H9 (cell line): ENCODE measurements at regions not wholly inside any gene's neighbourhood (a gene's known extent, or its start where the extent isn't known, plus 50 kb on each side); places are given as distances from the start of the nearest gene placed in this dataset.

ENCODE experiments used
- DNase-seq: peaks from one replicate; pipeline ENCODE4 v3.0.0-alpha.2; 2017
- H2AFZ ChIP-seq: one replicate; pipeline ENCODE4 v1.6.1; 2013; ENCODE audit warnings: mild to moderate bottlenecking, low read length, control low read depth, moderate library complexity
- H2AK5ac ChIP-seq: 2 replicates; pipeline ENCODE4 v1.6.1; 2013; ENCODE audit warnings: low read length, control low read depth, mixed read lengths; ENCODE audit not compliant: insufficient read length
- H2BK120ac ChIP-seq: one replicate; pipeline ENCODE4 v1.6.1; 2013; ENCODE audit warnings: low read depth, mild to moderate bottlenecking, low read length, control low read depth, inconsistent platforms; ENCODE audit not compliant: poor library complexity, severe bottlenecking
- H2BK12ac ChIP-seq: 2 replicates; pipeline ENCODE4 v1.6.1; 2013; ENCODE audit warnings: low read length, control low read depth, mixed read lengths, low read depth; ENCODE audit not compliant: insufficient read length
- H2BK15ac ChIP-seq: 2 replicates; pipeline ENCODE4 v1.6.1; 2013; ENCODE audit warnings: low read depth, low read length, control low read depth
- H2BK20ac ChIP-seq: one replicate; pipeline ENCODE4 v1.6.1; 2013; ENCODE audit warnings: low read depth, mild to moderate bottlenecking, low read length, control low read depth, inconsistent platforms; ENCODE audit not compliant: poor library complexity, severe bottlenecking
- H2BK5ac ChIP-seq: 2 replicates; pipeline ENCODE4 v1.6.1; 2013; ENCODE audit warnings: low read length, control low read depth, mixed read lengths; ENCODE audit not compliant: insufficient read length
- H3K14ac ChIP-seq: 2 replicates; pipeline ENCODE4 v1.6.1; 2013; ENCODE audit warnings: low read length, control low read depth; ENCODE audit not compliant: insufficient read depth
- H3K18ac ChIP-seq: 2 replicates; pipeline ENCODE4 v1.6.1; 2013; ENCODE audit warnings: low read depth, mild to moderate bottlenecking, mixed read lengths, low read length, control low read depth; ENCODE audit not compliant: insufficient read length
- H3K23ac ChIP-seq: 2 replicates; pipeline ENCODE4 v1.6.1; 2013; ENCODE audit warnings: low read length, control low read depth, mixed read lengths, low read depth; ENCODE audit not compliant: insufficient read length
- H3K23me2 ChIP-seq: 2 replicates; pipeline ENCODE4 v1.6.1; 2013; ENCODE audit warnings: low read depth, mild to moderate bottlenecking, mixed read lengths, low read length, control low read depth; ENCODE audit not compliant: insufficient read length, poor library complexity, severe bottlenecking
- H3K27ac ChIP-seq: 2 replicates; pipeline ENCODE4 v1.5.1; 2013; ENCODE audit warnings: low read length, control low read depth, mixed read lengths, low read depth; ENCODE audit not compliant: insufficient read length
- H3K27me3 ChIP-seq: 2 replicates; pipeline ENCODE4 v1.6.1; 2013; ENCODE audit warnings: low read length, control low read depth, inconsistent platforms; ENCODE audit not compliant: insufficient read depth
- H3K4ac ChIP-seq: 2 replicates; pipeline ENCODE4 v1.6.1; 2013; ENCODE audit warnings: low read depth, mild to moderate bottlenecking, control low read depth, inconsistent platforms, low read length, moderate library complexity
- H3K4me1 ChIP-seq: 2 replicates; pipeline ENCODE4 v1.6.1; 2013; ENCODE audit warnings: low read length, control low read depth, inconsistent platforms; ENCODE audit not compliant: insufficient read depth
- H3K4me2 ChIP-seq: 2 replicates; pipeline ENCODE4 v1.6.1; 2013; ENCODE audit warnings: low read length, control low read depth, mixed read lengths; ENCODE audit not compliant: insufficient read length, insufficient read depth
- H3K56ac ChIP-seq: 2 replicates; pipeline ENCODE4 v1.6.1; 2013; ENCODE audit warnings: low read depth, mild to moderate bottlenecking, mixed read lengths, low read length, control low read depth; ENCODE audit not compliant: insufficient read length
- H3K79me1 ChIP-seq: 2 replicates; pipeline ENCODE4 v1.6.1; 2013; ENCODE audit warnings: low read depth, mild to moderate bottlenecking, moderate library complexity, low read length, control low read depth, inconsistent platforms; ENCODE audit not compliant: insufficient read depth, poor library complexity, severe bottlenecking
- H3K79me2 ChIP-seq: 2 replicates; pipeline ENCODE4 v1.6.1; 2013; ENCODE audit warnings: low read length, control low read depth, inconsistent platforms; ENCODE audit not compliant: insufficient read depth
- H3K9ac ChIP-seq: 2 replicates; pipeline ENCODE4 v1.6.1; 2013; ENCODE audit warnings: low read length, control low read depth, mixed read lengths; ENCODE audit not compliant: insufficient read length; ENCODE audit errors: extremely low read depth
- H3K9me3 ChIP-seq: one replicate; pipeline ENCODE4 v1.6.1; 2013; ENCODE audit warnings: low read depth, low read length, inconsistent platforms; ENCODE audit not compliant: control insufficient read depth
- H3T11ph ChIP-seq: one replicate; pipeline ENCODE4 v1.6.1; 2013; ENCODE audit warnings: mild to moderate bottlenecking, low read length, control low read depth, inconsistent platforms
- H4K20me1 ChIP-seq: one replicate; pipeline ENCODE4 v1.6.1; 2013; ENCODE audit not compliant: control insufficient read depth, insufficient read length, insufficient read depth
- H4K5ac ChIP-seq: 2 replicates; pipeline ENCODE4 v1.6.1; 2013; ENCODE audit warnings: low read depth, mild to moderate bottlenecking, mixed read lengths, low read length, control low read depth; ENCODE audit not compliant: insufficient read length
- H4K8ac ChIP-seq: replicated peaks from 2 replicates; pipeline ENCODE4 v1.6.1; 2013; ENCODE audit warnings: low read length, control low read depth, mixed read lengths, low read depth; ENCODE audit not compliant: insufficient read length
- H4K91ac ChIP-seq: 2 replicates; pipeline ENCODE4 v1.6.1; 2013; ENCODE audit warnings: low read depth, mild to moderate bottlenecking, moderate library complexity, mixed read lengths, low read length, control low read depth; ENCODE audit not compliant: insufficient read length
- H3K27ac Mint-ChIP-seq, 3 experiments: 2 replicates in 2 of 3; 3 replicates in 1 of 3; pipeline ENCODE4 v1.8.0; 2020 to 2021; ENCODE audit warnings: mixed read lengths in 3 of 3, mild to moderate bottlenecking in 1 of 3, moderate library complexity in 1 of 3
- H3K27me3 Mint-ChIP-seq: 2 replicates; pipeline ENCODE4 v1.8.0; 2021; ENCODE audit warnings: low read depth, mild to moderate bottlenecking, moderate library complexity, mixed read lengths
- H3K36me3 Mint-ChIP-seq, 3 experiments: 2 replicates in 2 of 3; 3 replicates in 1 of 3; pipeline ENCODE4 v1.8.0; 2020 to 2021; ENCODE audit warnings: low read depth in 3 of 3, mixed read lengths in 3 of 3; ENCODE audit not compliant: insufficient read depth in 1 of 3
- H3K4me1 Mint-ChIP-seq, 2 experiments: 2 replicates each; pipeline ENCODE4 v1.8.0; 2020; ENCODE audit warnings: mixed read lengths in 2 of 2
- H3K4me3 Mint-ChIP-seq, 2 experiments: 2 replicates in 1 of 2; 3 replicates in 1 of 2; pipeline ENCODE4 v1.8.0; 2020 to 2021; ENCODE audit warnings: mild to moderate bottlenecking in 2 of 2, mixed read lengths in 2 of 2, moderate library complexity in 1 of 2
- H3K9me3 Mint-ChIP-seq, 2 experiments: 2 replicates in 1 of 2; 3 replicates in 1 of 2; pipeline ENCODE4 v1.8.0; 2020; ENCODE audit warnings: mild to moderate bottlenecking in 2 of 2, mixed read lengths in 2 of 2, moderate library complexity in 1 of 2
- WGBS: extraction: QIAGEN DNeasy Blood & Tissue Kit; methylation state at CpG from one replicate; pipeline ENCODE4 v1.1.7; 2013; ENCODE audit warnings: missing lambda C conversion rate, low lambda C conversion rate, mixed read lengths; ENCODE audit not compliant: insufficient read length; ENCODE audit errors: extremely low coverage; 5-methylcytosine and 5-hydroxymethylcytosine counted together
- TF ChIP-seq, protein P1 (sequence below): fragments of 200-600 bp; sonication (generic); conservative IDR thresholded peaks from 3 replicates; pipeline ENCODE4 v1.8.0; 2021; ENCODE audit warnings: antibody characterized with exemption, mild to moderate bottlenecking

DNA sequence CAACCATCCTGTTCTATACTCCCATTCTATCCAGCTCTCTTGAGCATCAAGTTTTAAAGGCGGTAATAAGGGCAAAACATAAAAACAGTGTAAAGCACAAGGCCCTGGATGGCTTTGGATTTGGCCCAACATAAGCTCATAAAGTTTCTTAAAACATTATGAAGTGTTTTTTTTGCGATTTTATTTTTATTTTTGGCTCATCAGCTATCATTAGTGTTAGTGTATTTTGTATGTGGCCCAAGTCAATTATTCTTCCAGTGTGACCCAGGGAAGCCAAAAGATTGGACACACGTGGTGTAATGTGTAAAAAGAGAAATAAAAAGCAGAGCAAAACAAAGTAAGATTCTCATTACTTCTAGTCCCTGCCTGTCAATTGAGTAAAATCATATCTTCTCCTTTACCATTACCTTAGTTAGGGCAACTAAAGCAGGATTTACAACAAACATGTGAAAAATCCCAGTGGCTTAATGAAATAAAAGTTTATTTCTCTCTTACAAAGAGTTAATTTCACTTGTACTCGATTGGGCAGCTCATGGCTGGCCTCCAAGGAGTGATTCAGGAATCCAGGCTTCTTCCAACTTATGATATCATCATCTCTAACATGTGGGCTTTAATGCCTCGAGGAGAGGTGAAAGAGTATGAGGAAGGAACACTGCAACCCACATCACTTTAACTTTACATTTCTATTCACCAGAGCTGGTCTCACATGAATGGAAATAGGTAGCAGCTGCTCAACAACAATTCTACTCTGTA lies 725.2 kb upstream of the SLITRK1 start:
- Mint-ChIP-seq H3K4me3 (no peak overlapping the region), H3K9me3 (no peaks in the 10 kb centered on the region), H3K27me3 (no peaks in the 10 kb centered on the region), H3K4me1 (no peaks in the 10 kb centered on the region), H3K36me3 (no peaks in the 10 kb centered on the region), H3K27ac (no peak overlapping the region)
- H2BK120ac ChIP-seq = no peak overlapping the region
- no peaks in the 10 kb centered on the region for H3K27me3 ChIP-seq
- no peak overlapping the region for H2AFZ ChIP-seq
- H4K91ac ChIP-seq = no peak overlapping the region
- H3T11ph ChIP-seq = no peak overlapping the region
- H2BK15ac ChIP-seq = no peak overlapping the region
- H3K9me3 ChIP-seq = no peaks in the 10 kb centered on the region
- no peak overlapping the region for H3K14ac ChIP-seq
- no peak overlapping the region for H3K18ac ChIP-seq
- no peak overlapping the region for H4K5ac ChIP-seq
- no peak overlapping the region for H3K27ac ChIP-seq
- no peak overlapping the region for H3K9ac ChIP-seq
- no peak overlapping the region for H2BK20ac ChIP-seq
- no peak overlapping the region for H2BK5ac ChIP-seq
- H3K4ac ChIP-seq = no peak overlapping the region
- TF ChIP-seq, protein P1, sequence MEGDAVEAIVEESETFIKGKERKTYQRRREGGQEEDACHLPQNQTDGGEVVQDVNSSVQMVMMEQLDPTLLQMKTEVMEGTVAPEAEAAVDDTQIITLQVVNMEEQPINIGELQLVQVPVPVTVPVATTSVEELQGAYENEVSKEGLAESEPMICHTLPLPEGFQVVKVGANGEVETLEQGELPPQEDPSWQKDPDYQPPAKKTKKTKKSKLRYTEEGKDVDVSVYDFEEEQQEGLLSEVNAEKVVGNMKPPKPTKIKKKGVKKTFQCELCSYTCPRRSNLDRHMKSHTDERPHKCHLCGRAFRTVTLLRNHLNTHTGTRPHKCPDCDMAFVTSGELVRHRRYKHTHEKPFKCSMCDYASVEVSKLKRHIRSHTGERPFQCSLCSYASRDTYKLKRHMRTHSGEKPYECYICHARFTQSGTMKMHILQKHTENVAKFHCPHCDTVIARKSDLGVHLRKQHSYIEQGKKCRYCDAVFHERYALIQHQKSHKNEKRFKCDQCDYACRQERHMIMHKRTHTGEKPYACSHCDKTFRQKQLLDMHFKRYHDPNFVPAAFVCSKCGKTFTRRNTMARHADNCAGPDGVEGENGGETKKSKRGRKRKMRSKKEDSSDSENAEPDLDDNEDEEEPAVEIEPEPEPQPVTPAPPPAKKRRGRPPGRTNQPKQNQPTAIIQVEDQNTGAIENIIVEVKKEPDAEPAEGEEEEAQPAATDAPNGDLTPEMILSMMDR = no peak
- no peak overlapping the region for H4K8ac ChIP-seq
- H2BK12ac ChIP-seq = no peak overlapping the region
- H3K23me2 ChIP-seq = no peaks in the 10 kb centered on the region
- no peaks in the 10 kb centered on the region for H3K4me1 ChIP-seq
- H3K79me1 ChIP-seq = no peaks in the 10 kb centered on the region
- no peak overlapping the region for H3K4me2 ChIP-seq
- no CpG with 5 or more reads among the region's 5 CpGs for WGBS
- no peak for DNase-seq
- no peak overlapping the region for H2AK5ac ChIP-seq
- no peak overlapping the region for H3K56ac ChIP-seq
- no peaks in the 10 kb centered on the region for H4K20me1 ChIP-seq
- no peaks in the 10 kb centered on the region for H3K79me2 ChIP-seq
- no peak overlapping the region for H3K23ac ChIP-seq
